GM12872 (cell line): ENCODE measurements at regions not wholly inside any gene's neighbourhood (a gene's known extent, or its start where the extent isn't known, plus 50 kb on each side); places are given as distances from the start of the nearest gene placed in this dataset.

Source experiments
- CTCF ChIP-seq: IDR thresholded peaks from 3 replicates; pipeline ENCODE4 v1.5.1; 2011; ENCODE audit warnings: low read depth, mild to moderate bottlenecking, low read length, moderate library complexity; ENCODE audit not compliant: insufficient read depth

- no peak for TF ChIP-seq CTCF
Measured at GRCh38 chr13:80571346-80572307, 230.7 kb upstream of the SPRY2 start.

- no peak for TF ChIP-seq CTCF
Measured at GRCh38 chr13:80563439-80563838, 222.5 kb upstream of the SPRY2 start.

GRCh38 chr13:80562433-80563156 is 221.7 kb upstream of the SPRY2 start:
- TF ChIP-seq CTCF, result no peak

- TF ChIP-seq CTCF, result no peak
Measured at GRCh38 chr13:80560609-80561008, 219.7 kb upstream of the SPRY2 start.

GRCh38 chr13:80559944-80560343 is 219.0 kb upstream of the SPRY2 start:
- TF ChIP-seq CTCF, result no peak

GRCh38 chr13:80558074-80558473 is 217.1 kb upstream of the SPRY2 start:
- no peak for TF ChIP-seq CTCF
